NB4 (cell line): ENCODE measurements at regions not wholly inside any gene's neighbourhood (a gene's known extent, or its start where the extent isn't known, plus 50 kb on each side); places are given as distances from the start of the nearest gene placed in this dataset.

ENCODE experiments used
- DNase-seq: peaks from one replicate; pipeline ENCODE4 v3.0.0; 2010; ENCODE audit warnings: low read depth
- H3K4me3 ChIP-seq: one replicate; pipeline ENCODE4 v1.5.1; 2011; ENCODE audit warnings: mild to moderate bottlenecking, low read depth, low read length, moderate library complexity
- MYC ChIP-seq: IDR thresholded peaks from 2 replicates; pipeline ENCODE4 v1.6.1; 2011; ENCODE audit warnings: low read depth, low read length
- POLR2A ChIP-seq: IDR thresholded peaks from 2 replicates; pipeline ENCODE4 v1.6.1; 2011; ENCODE audit warnings: mild to moderate bottlenecking; ENCODE audit not compliant: insufficient read length; ENCODE audit errors: extremely low read depth
- TF ChIP-seq, protein P1 (sequence below): IDR thresholded peaks from one replicate; pipeline ENCODE4 v1.5.1; 2012; ENCODE audit warnings: low read depth, low read length
- TF ChIP-seq, protein P2 (sequence below): IDR thresholded peaks from 2 replicates; pipeline ENCODE4 v1.6.1; 2011; ENCODE audit warnings: low read depth, low read length

DNA sequence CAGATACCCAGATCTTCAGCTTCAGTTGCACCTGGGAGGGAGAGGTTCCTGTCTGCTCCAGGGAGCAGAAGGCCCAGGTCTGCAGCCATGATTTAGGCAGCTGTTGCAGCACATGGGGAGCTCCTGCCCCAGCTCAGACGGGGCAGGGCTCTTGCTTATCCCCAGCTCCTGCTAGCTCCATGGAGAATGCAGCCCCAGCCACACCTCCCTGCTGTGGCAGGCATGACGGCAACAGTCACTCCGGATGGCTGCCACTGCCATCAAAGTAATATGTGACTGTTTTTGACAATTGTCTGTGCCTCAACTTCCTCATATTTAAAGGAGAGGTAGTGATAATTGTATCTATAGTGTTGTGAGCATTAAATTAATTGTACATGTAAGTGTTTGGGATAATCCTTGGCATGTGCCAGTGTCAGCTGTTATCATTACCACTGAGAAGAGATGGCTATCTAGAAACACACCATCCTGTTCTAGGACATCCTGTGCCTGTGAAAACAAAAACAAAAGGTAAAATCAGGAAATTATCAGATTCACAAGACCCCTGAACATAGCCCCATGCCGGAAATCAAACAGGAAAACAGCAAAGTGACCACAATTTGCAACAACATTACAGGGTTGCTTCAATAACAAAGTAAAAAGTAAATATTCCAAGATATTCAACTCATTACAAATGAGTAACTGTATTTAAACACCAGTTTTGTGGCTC lies 1048.8 kb upstream of the ACO1 start:
- no peak overlapping the region for H3K4me3 ChIP-seq
- TF ChIP-seq POLR2A = no peak
- no peak for DNase-seq

DNA sequence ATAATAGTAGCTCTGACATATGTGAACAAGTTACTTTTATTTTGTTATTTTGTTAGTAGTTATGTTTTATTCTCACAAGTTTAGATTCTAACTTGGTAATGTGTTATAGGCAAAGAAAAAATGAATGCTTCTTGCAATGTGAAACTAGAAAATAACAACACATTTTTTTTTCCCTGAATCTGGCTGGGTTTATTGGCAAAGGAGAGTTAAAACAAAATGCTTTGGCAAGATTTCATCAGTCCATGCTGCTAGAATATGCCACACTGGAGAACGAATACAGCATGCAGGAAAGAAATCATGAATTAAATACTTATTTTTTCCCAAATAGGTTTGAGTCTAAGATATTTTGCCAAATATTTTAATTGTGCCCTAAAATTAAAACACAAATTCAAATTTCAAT lies 1048.1 kb upstream of the ACO1 start:
- no peak for DNase-seq
- TF ChIP-seq, protein P1, sequence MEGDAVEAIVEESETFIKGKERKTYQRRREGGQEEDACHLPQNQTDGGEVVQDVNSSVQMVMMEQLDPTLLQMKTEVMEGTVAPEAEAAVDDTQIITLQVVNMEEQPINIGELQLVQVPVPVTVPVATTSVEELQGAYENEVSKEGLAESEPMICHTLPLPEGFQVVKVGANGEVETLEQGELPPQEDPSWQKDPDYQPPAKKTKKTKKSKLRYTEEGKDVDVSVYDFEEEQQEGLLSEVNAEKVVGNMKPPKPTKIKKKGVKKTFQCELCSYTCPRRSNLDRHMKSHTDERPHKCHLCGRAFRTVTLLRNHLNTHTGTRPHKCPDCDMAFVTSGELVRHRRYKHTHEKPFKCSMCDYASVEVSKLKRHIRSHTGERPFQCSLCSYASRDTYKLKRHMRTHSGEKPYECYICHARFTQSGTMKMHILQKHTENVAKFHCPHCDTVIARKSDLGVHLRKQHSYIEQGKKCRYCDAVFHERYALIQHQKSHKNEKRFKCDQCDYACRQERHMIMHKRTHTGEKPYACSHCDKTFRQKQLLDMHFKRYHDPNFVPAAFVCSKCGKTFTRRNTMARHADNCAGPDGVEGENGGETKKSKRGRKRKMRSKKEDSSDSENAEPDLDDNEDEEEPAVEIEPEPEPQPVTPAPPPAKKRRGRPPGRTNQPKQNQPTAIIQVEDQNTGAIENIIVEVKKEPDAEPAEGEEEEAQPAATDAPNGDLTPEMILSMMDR = no peak
- TF ChIP-seq POLR2A (no peak), MYC (no peak)
- TF ChIP-seq, protein P2, sequence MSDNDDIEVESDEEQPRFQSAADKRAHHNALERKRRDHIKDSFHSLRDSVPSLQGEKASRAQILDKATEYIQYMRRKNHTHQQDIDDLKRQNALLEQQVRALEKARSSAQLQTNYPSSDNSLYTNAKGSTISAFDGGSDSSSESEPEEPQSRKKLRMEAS = no peak
- no peak overlapping the region for H3K4me3 ChIP-seq

DNA sequence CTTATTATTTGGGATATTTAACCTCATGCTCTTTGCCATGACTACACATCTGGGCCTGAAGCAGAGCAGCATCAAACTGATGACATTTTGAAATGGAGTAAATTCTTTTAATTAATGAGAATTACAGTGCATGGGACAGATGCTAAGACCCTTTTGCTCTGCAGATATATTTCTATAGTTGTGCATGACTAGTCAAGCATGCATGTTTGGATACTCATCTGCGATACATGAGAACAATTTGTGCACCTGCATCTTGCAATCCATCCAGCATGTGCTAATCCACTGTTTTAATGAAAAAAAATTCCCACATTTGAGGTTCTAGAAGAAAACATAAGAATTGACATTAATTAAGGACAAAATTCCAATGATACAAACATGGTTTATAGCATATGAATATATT lies 1047.6 kb upstream of the ACO1 start:
- H3K4me3 ChIP-seq = no peak overlapping the region
- no peak for DNase-seq
- TF ChIP-seq, protein P2 = no peak
- no peak for TF ChIP-seq MYC
- TF ChIP-seq, protein P1 = no peak
- TF ChIP-seq POLR2A = no peak

DNA sequence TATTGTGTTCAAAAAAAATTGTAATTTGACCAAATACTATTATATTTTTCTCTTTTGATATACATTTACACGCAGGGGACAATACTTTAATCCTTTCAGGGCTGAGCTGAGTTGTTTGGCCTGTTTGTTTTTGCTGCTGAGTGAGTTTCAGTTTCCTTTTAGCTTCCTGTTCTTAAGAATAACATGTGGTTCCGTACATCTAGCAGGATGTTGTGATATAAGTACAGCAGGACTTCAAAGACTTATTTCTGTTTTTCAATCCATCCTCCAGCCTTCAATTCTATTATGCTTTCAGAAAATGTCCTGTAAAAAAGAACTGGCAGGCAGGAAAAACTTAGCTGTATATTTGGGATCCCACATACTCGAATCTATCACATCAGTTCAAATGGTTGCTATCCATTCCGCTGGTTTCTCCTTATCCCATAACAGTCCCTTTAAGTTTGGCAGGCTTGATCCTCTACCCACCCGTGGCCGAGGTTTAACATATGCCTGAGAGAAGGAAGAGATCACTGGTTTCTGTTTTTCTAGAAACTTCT lies 1037.3 kb upstream of the ACO1 start:
- no peak overlapping the region for H3K4me3 ChIP-seq
- TF ChIP-seq POLR2A = no peak
- TF ChIP-seq, protein P2 = 0 out of 2 replicates have a peak, but pooled peaks have one; percentile 12
- DNase-seq = peak; percentile 62

DNA sequence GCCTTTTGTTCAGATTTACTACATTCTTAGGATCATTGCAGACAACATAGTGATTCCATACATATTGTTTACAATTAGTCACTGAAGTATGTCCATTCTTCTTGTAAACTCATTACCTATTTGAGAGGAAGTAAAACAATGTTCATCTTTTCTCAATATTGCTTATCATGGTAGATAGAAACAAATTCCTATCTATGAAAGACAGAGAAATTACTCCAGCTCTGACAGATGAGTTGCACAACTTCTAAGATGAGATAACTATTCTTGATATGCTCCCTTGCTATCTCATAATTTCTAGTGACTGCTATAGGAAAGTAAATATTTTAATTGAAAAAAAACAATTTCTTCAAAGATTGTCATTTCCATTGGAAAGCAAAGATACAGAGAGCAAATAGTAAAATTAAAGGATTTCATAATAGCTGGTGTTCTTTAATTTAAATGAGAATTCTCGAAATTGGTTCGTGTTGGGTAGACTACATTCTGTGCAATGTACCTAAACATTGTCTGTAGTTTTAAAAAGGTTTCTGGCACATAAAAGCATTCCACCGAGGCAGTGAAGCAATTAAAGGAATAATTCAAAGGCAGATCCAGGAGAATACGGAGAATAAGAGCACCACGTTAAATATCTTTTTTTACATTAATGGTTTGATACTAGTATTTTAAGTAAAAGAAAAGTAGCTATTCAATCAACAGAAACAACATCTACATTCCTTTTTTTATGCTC lies 1029.1 kb upstream of the ACO1 start:
- no peak for DNase-seq
- no peak overlapping the region for H3K4me3 ChIP-seq
- TF ChIP-seq, protein P2 = no peak
- TF ChIP-seq MYC (no peak), POLR2A (no peak)
- TF ChIP-seq, protein P1 = no peak

DNA sequence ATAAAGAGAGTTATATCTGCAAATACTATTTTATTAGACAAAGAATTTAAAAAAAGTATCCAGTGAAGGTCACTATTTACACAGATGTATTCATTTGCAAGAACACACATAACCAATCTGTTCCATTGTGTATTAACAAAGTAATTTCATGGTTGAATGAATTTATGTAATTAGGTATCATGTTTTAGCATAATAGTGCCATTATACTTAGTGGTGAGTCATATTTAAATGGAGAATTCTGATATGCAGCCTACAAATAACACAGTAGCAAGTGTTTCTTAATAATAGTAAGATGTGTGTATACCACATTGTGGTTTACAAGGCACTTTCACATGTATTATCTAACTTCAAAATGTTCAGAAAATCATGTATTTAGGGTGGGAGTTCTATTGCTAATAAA lies 1028.5 kb upstream of the ACO1 start:
- TF ChIP-seq POLR2A = no peak
- no peak for TF ChIP-seq MYC
- no peak for DNase-seq
- H3K4me3 ChIP-seq = no peak overlapping the region

DNA sequence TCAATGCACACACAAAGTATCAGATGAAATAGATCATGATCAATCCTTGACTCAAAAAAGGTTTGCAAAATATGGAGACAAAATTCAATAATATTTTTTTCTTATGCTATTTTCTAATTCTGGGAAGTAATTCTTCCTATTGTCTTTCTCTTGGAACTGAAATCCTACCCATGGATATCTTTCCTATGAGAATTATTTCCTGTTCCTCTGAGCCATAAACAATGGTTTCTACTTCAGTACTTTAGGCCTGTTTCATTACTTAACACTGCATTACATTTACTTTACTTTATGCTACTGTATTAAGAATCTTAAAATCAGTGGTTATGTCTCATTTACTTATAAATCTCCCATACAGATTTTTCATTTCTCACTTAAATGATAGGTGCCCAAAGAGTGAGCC lies 1025.4 kb upstream of the ACO1 start:
- TF ChIP-seq, protein P2 = no peak
- H3K4me3 ChIP-seq = no peak overlapping the region
- DNase-seq = no peak

DNA sequence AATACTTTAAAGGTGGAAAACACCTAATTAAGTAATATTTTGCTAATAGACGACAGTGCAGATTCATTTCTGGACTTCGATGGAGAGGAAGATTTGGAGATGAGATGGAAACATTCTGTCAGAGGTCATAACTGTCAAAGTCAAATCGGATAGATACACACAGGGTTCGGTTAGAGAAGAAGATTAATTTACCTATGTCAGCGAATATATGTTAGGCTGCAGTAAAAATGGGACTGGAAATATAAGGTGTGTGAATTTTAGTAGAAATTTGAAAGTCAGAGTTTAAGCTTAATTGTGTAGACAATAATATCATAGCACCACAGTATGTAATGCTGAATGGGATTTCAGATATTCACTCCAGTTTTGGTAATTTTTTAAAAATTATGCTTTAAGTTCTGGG lies 1020.3 kb upstream of the ACO1 start:
- TF ChIP-seq, protein P2 = no peak
- TF ChIP-seq MYC (no peak), POLR2A (no peak)
- TF ChIP-seq, protein P1 = no peak
- DNase-seq = no peak
- H3K4me3 ChIP-seq = no peak overlapping the region
